ENCODE measurements at regions not wholly inside any gene's neighbourhood (a gene's known extent, or its start where the extent isn't known, plus 50 kb on each side); places are given as distances from the start of the nearest gene placed in this dataset.

GRCh38 chr4:185955151-185955770, 113.7 kb upstream of the TLR3 start:
- TF ChIP-seq CTCF (IDR thresholded peaks at IDR 0.05): no peak
- no peak for TF ChIP-seq EZH2 (IDR thresholded peaks at IDR 0.05)

All from neural progenitor cell (in vitro differentiated cells).